ENCODE measurements at regions not wholly inside any gene's neighbourhood (a gene's known extent, or its start where the extent isn't known, plus 50 kb on each side); places are given as distances from the start of the nearest gene placed in this dataset.
"Not testable (repeated sequence)": the region's sequence is repeated elsewhere in the genome, so short reads cannot be mapped to it uniquely, and the experiment has no call there.

- TF ChIP-seq CTCF, POLR2A (IDR thresholded peaks at IDR 0.05): not testable (repeated sequence)
These were observed 85.3 kb upstream of the LARP1 start for GRCh38 chr5:154669913-154670312.

All from esophagus squamous epithelium (tissue), 4 donors.